HEK293 (cell line): ENCODE measurements at regions not wholly inside any gene's neighbourhood (a gene's known extent, or its start where the extent isn't known, plus 50 kb on each side); places are given as distances from the start of the nearest gene placed in this dataset.

ENCODE experiments used
- CTCF ChIA-PET: fragments of 350-600 bp; formaldehyde crosslinking; extraction: SDS; loops from one replicate; lab custom pipeline; 2021; ENCODE audit warnings: antibody characterized with exemption; lab: Yijun Ruan, JAX
- POLR2A ChIA-PET: fragments of 300-600 bp; formaldehyde crosslinking; extraction: SDS; loops from one replicate; lab custom pipeline; 2020; ENCODE audit warnings: antibody characterized with exemption, inconsistent platforms; lab: Yijun Ruan, JAX
- H3K27ac ChIP-seq: fragments of 200-500 bp; sonication (Bioruptor generic); 2 replicates; pipeline ENCODE4 v1.5.1; 2014; ENCODE audit warnings: low read depth, low read length, control low read depth, inconsistent platforms; ENCODE audit errors: extremely low read depth
- H3K36me3 ChIP-seq, 2 experiments: fragments of 200-500 bp in 1 of 2; sonication (Bioruptor generic) in 1 of 2; 1 replicate in 1 of 2; 2 replicates in 1 of 2; pipeline ENCODE4 v1.5.1; 2014 to 2017; ENCODE audit warnings: inconsistent platforms in 2 of 2, low read length in 2 of 2; ENCODE audit not compliant: control insufficient read depth in 2 of 2, insufficient read depth in 1 of 2
- H3K4me1 ChIP-seq: fragments of 200-500 bp; sonication (Bioruptor generic); 2 replicates; pipeline ENCODE4 v1.5.1; 2014; ENCODE audit warnings: mild to moderate bottlenecking, low read length, inconsistent platforms; ENCODE audit not compliant: control insufficient read depth, insufficient read depth
- H3K4me3 ChIP-seq: 2 replicates; pipeline ENCODE4 v1.5.1; 2011; ENCODE audit warnings: low read depth, mild to moderate bottlenecking, control low read depth, low read length, moderate library complexity
- H3K9me3 ChIP-seq: fragments of 200-500 bp; sonication (Bioruptor generic); 2 replicates; pipeline ENCODE4 v1.5.1; 2014; ENCODE audit warnings: low read depth, low read length, inconsistent platforms; ENCODE audit not compliant: control insufficient read depth, insufficient read depth
- AEBP2 ChIP-seq: fragments of 450-650 bp; formaldehyde crosslinking; IDR thresholded peaks from 2 replicates; pipeline ENCODE4 v1.5.1; 2016; ENCODE audit warnings: missing biosample characterization, missing genetic modification characterization, borderline replicate concordance
- CTCF ChIP-seq: fragments of 450-650 bp; formaldehyde crosslinking; IDR thresholded peaks from 2 replicates; pipeline ENCODE4 v1.5.1; 2016; ENCODE audit warnings: missing biosample characterization, missing genetic modification characterization
- GLI2 ChIP-seq: fragments of 450-650 bp; formaldehyde crosslinking; IDR thresholded peaks from 2 replicates; pipeline ENCODE4; 2017; ENCODE audit warnings: missing biosample characterization, missing genetic modification characterization, low read depth, borderline replicate concordance
- PATZ1 ChIP-seq: fragments of 450-650 bp; formaldehyde crosslinking; IDR thresholded peaks from 2 replicates; pipeline ENCODE4 v1.5.1; 2016; ENCODE audit warnings: missing biosample characterization, missing genetic modification characterization
- RBAK ChIP-seq: fragments of 450-650 bp; formaldehyde crosslinking; IDR thresholded peaks from 2 replicates; pipeline ENCODE4 v1.5.1; 2016; ENCODE audit warnings: missing biosample characterization, missing genetic modification characterization
- ZFHX2 ChIP-seq: fragments of 450-650 bp; formaldehyde crosslinking; conservative IDR thresholded peaks from 2 replicates; pipeline ENCODE4 v1.5.1; 2016; ENCODE audit warnings: missing biosample characterization, missing genetic modification characterization
- ZNF184 ChIP-seq: fragments of 450-650 bp; IDR thresholded peaks from 2 replicates; pipeline ENCODE4 v1.5.1; 2018; ENCODE audit warnings: missing biosample characterization, mild to moderate bottlenecking, missing genetic modification characterization
- ZNF274 ChIP-seq, 2 experiments: fragments of 200-500 bp in 1 of 2; fragments of 450-650 bp in 1 of 2; sonication (Bioruptor generic) in 1 of 2; formaldehyde crosslinking in 1 of 2; IDR thresholded peaks; 2 replicates each; pipeline versions ENCODE4 v1.5.1 to v1.6.1; 2014 to 2016; ENCODE audit warnings: borderline replicate concordance in 1 of 2, inconsistent platforms in 1 of 2, low read length in 1 of 2, missing biosample characterization in 1 of 2, missing genetic modification characterization in 1 of 2
- ZNF280C ChIP-seq: fragments of 450-650 bp; formaldehyde crosslinking; IDR thresholded peaks from 2 replicates; pipeline ENCODE4 v1.5.1; 2016; ENCODE audit warnings: missing biosample characterization, missing genetic modification characterization
- ZNF311 ChIP-seq: fragments of 450-650 bp; formaldehyde crosslinking; IDR thresholded peaks from 2 replicates; pipeline ENCODE4 v1.5.1; 2017; ENCODE audit warnings: missing biosample characterization, missing genetic modification characterization, borderline replicate concordance
- ZNF324 ChIP-seq: fragments of 450-650 bp; formaldehyde crosslinking; IDR thresholded peaks from 2 replicates; pipeline ENCODE4 v1.5.1; 2016; ENCODE audit warnings: missing biosample characterization, missing genetic modification characterization
- ZNF423 ChIP-seq: fragments of 450-650 bp; formaldehyde crosslinking; IDR thresholded peaks from 2 replicates; pipeline ENCODE4 v1.5.1; 2016; ENCODE audit warnings: missing biosample characterization, missing genetic modification characterization
- ZNF510 ChIP-seq: fragments of 450-650 bp; formaldehyde crosslinking; IDR thresholded peaks from 2 replicates; pipeline ENCODE4 v1.5.1; 2018; ENCODE audit warnings: mild to moderate bottlenecking, missing genetic modification characterization, missing biosample characterization; ENCODE audit not compliant: insufficient replicate concordance
- ZNF521 ChIP-seq: fragments of 450-650 bp; formaldehyde crosslinking; IDR thresholded peaks from 2 replicates; pipeline ENCODE4 v1.5.1; 2017; ENCODE audit warnings: missing biosample characterization, mild to moderate bottlenecking, missing genetic modification characterization
- ZNF585B ChIP-seq: fragments of 450-650 bp; formaldehyde crosslinking; IDR thresholded peaks from 2 replicates; pipeline ENCODE4 v1.5.1; 2016; ENCODE audit warnings: missing biosample characterization, missing genetic modification characterization
- ZNF600 ChIP-seq: fragments of 450-650 bp; formaldehyde crosslinking; IDR thresholded peaks from 2 replicates; pipeline ENCODE4 v1.5.1; 2016; ENCODE audit warnings: missing biosample characterization, missing genetic modification characterization
- ZNF660 ChIP-seq: fragments of 450-650 bp; IDR thresholded peaks from 2 replicates; pipeline ENCODE4 v1.5.1; 2018; ENCODE audit warnings: missing biosample characterization, mild to moderate bottlenecking, missing genetic modification characterization
- ZNF701 ChIP-seq: fragments of 450-650 bp; formaldehyde crosslinking; IDR thresholded peaks from 2 replicates; pipeline ENCODE4 v1.5.1; 2016; ENCODE audit warnings: missing biosample characterization, missing genetic modification characterization
- ZNF704 ChIP-seq: fragments of 450-650 bp; formaldehyde crosslinking; IDR thresholded peaks from 2 replicates; pipeline ENCODE4 v1.5.1; 2016; ENCODE audit warnings: missing biosample characterization, missing genetic modification characterization
- ZSCAN4 ChIP-seq: fragments of 450-650 bp; formaldehyde crosslinking; IDR thresholded peaks from 2 replicates; pipeline ENCODE4 v1.5.1; 2017; ENCODE audit warnings: missing biosample characterization, missing genetic modification characterization
- ZXDB ChIP-seq: fragments of 450-650 bp; formaldehyde crosslinking; IDR thresholded peaks from 2 replicates; pipeline ENCODE4 v1.5.1; 2016; ENCODE audit warnings: missing biosample characterization, missing genetic modification characterization

GRCh38 chr4:93897559-93897958 lies 69.0 kb downstream of the ATOH1 start:
- ChIA-PET CTCF (interaction anchor here (0.6 to 1.6 kb wide), 5 partner anchors 9 to 564 kb away, joined by 3 to 4 read pairs (median 3); no protein-coding TSS in a partner anchor), POLR2A (no interaction called here)
- no peak for TF ChIP-seq ZNF274 (IDR thresholded peaks at IDR 0.05; ENCODE audit: low read length)
- no peak for TF ChIP-seq ZNF274 (tag by site-specific recombination; IDR thresholded peaks at IDR 0.05; ENCODE audit: borderline replicate concordance)
- no peak for TF ChIP-seq ZNF704 (tag by site-specific recombination)
- TF ChIP-seq ZXDB = no peak
- H3K4me1 ChIP-seq = no peaks in the 10 kb centered on the region
- no peaks in the 10 kb centered on the region for H3K9me3 ChIP-seq
- H3K27ac ChIP-seq = no peak overlapping the region
- no peak overlapping the region for H3K4me3 ChIP-seq
- no peaks in the 10 kb centered on the region for H3K36me3 ChIP-seq

- no peaks in the 10 kb centered on the region for H3K9me3 ChIP-seq
- H3K27ac ChIP-seq = no peak overlapping the region
- H3K36me3 ChIP-seq = no peaks in the 10 kb centered on the region
- ChIA-PET CTCF (no interaction called here), POLR2A (no interaction called here)
- H3K4me1 ChIP-seq = no peaks in the 10 kb centered on the region
- TF ChIP-seq ZNF585B (tag by site-specific recombination) (no peak), ZSCAN4 (tag by site-specific recombination) (no peak), CTCF (tag by site-specific recombination) (no peak), ZNF311 (tag by site-specific recombination) (no peak), ZNF521 (tag by site-specific recombination) (no peak), AEBP2 (tag by site-specific recombination) (no peak), ZNF184 (tag by site-specific recombination) (no peak), ZNF280C (tag by site-specific recombination) (no peak), ZNF423 (tag by site-specific recombination) (no peak), GLI2 (no peak), ZNF324 (no peak), ZNF510 (tag by site-specific recombination) (no peak), ZNF600 (tag by site-specific recombination) (no peak), PATZ1 (tag by site-specific recombination) (no peak), ZFHX2 (no peak), RBAK (tag by site-specific recombination) (no peak), ZNF701 (tag by site-specific recombination) (no peak), ZNF660 (tag by site-specific recombination) (no peak)
- no peak overlapping the region for H3K4me3 ChIP-seq
These were observed 80.2 kb downstream of the ATOH1 start for GRCh38 chr4:93908778-93909177.
